ENCODE measurements at regions not wholly inside any gene's neighbourhood (a gene's known extent, or its start where the extent isn't known, plus 50 kb on each side); places are given as distances from the start of the nearest gene placed in this dataset.
A peak's percentile ranks its signal among the peaks of the same experiment; 100 is the strongest.

GRCh38 chr11:130645843-130646197, 197.4 kb downstream of the ADAMTS15 start:
- Histone ChIP-seq H3K9me3 (ENCODE audit: control insufficient read depth, low read depth, low read length) (no peaks in the 10 kb centered on the region), H3K4me1 (ENCODE audit: control insufficient read depth, insufficient read depth, low read length) (peaks cover 34% of the 10 kb centered on the region), H3K27me3 (ENCODE audit: control insufficient read depth, insufficient read depth, low read length) (no peaks in the 10 kb centered on the region), H3K27ac (ENCODE audit: low read length) (peak overlapping the region; percentile 83), H3K36me3 (ENCODE audit: control insufficient read depth, insufficient read depth, low read length) (no peaks in the 10 kb centered on the region), H3K4me3 (ENCODE audit: low read length) (no peak overlapping the region)
- DNase-seq, result no peak
- WGBS (ENCODE audit: insufficient coverage, low lambda C conversion rate), result no CpG with 5 or more reads among the region's 6 CpGs

- H3K27me3 ChIP-seq (ENCODE audit: control insufficient read depth, insufficient read depth, low read length), result no peaks in the 10 kb centered on the region
- DNase-seq, result no peak
- H3K9me3 ChIP-seq (ENCODE audit: control insufficient read depth, low read depth, low read length), result no peaks in the 10 kb centered on the region
- H3K4me1 ChIP-seq (ENCODE audit: control insufficient read depth, insufficient read depth, low read length), result peaks cover 34% of the 10 kb centered on the region
- peak overlapping the region; percentile 83 for H3K27ac ChIP-seq (ENCODE audit: low read length)
- no peaks in the 10 kb centered on the region for H3K36me3 ChIP-seq (ENCODE audit: control insufficient read depth, insufficient read depth, low read length)
- no peak overlapping the region for H3K4me3 ChIP-seq (ENCODE audit: low read length)
- no CpG with 5 or more reads among the region's 3 CpGs for WGBS (ENCODE audit: insufficient coverage, low lambda C conversion rate)
Measured at GRCh38 chr11:130646881-130647280, 198.4 kb downstream of the ADAMTS15 start.

GRCh38 chr11:130647371-130647770, 198.9 kb downstream of the ADAMTS15 start:
- H3K27me3 ChIP-seq (ENCODE audit: control insufficient read depth, insufficient read depth, low read length), result no peaks in the 10 kb centered on the region
- H3K36me3 ChIP-seq (ENCODE audit: control insufficient read depth, insufficient read depth, low read length), result no peaks in the 10 kb centered on the region
- peaks cover 34% of the 10 kb centered on the region for H3K4me1 ChIP-seq (ENCODE audit: control insufficient read depth, insufficient read depth, low read length)
- peak overlapping the region; percentile 83 for H3K27ac ChIP-seq (ENCODE audit: low read length)
- DNase-seq, result no peak
- H3K9me3 ChIP-seq (ENCODE audit: control insufficient read depth, low read depth, low read length), result no peaks in the 10 kb centered on the region
- WGBS (ENCODE audit: insufficient coverage, low lambda C conversion rate), result 100% methylated on average over 2 of the region's 5 CpGs
- no peak overlapping the region for H3K4me3 ChIP-seq (ENCODE audit: low read length)

GRCh38 chr11:130649801-130650200, 201.4 kb downstream of the ADAMTS15 start:
- Histone ChIP-seq H3K4me1 (ENCODE audit: control insufficient read depth, insufficient read depth, low read length) (peaks cover 36% of the 10 kb centered on the region), H3K9me3 (ENCODE audit: control insufficient read depth, low read depth, low read length) (no peaks in the 10 kb centered on the region), H3K4me3 (ENCODE audit: low read length) (no peak overlapping the region), H3K27me3 (ENCODE audit: control insufficient read depth, insufficient read depth, low read length) (no peaks in the 10 kb centered on the region), H3K36me3 (ENCODE audit: control insufficient read depth, insufficient read depth, low read length) (no peaks in the 10 kb centered on the region), H3K27ac (ENCODE audit: low read length) (no peak overlapping the region)
- DNase-seq, result no peak
- WGBS (ENCODE audit: insufficient coverage, low lambda C conversion rate), result no CpG with 5 or more reads among the region's 3 CpGs

- Histone ChIP-seq H3K27me3 (ENCODE audit: control insufficient read depth, insufficient read depth, low read length) (no peaks in the 10 kb centered on the region), H3K4me3 (ENCODE audit: low read length) (no peak overlapping the region), H3K4me1 (ENCODE audit: control insufficient read depth, insufficient read depth, low read length) (peaks cover 29% of the 10 kb centered on the region), H3K27ac (ENCODE audit: low read length) (no peak overlapping the region), H3K9me3 (ENCODE audit: control insufficient read depth, low read depth, low read length) (no peaks in the 10 kb centered on the region), H3K36me3 (ENCODE audit: control insufficient read depth, insufficient read depth, low read length) (no peaks in the 10 kb centered on the region)
- peak; percentile 58 to 65 for DNase-seq
- no CpG with 5 or more reads among the region's 8 CpGs for WGBS (ENCODE audit: insufficient coverage, low lambda C conversion rate)
Measured at GRCh38 chr11:130650456-130651030, 202.1 kb downstream of the ADAMTS15 start.

- Histone ChIP-seq H3K36me3 (ENCODE audit: control insufficient read depth, insufficient read depth, low read length) (no peaks in the 10 kb centered on the region), H3K27ac (ENCODE audit: low read length) (no peak overlapping the region), H3K4me1 (ENCODE audit: control insufficient read depth, insufficient read depth, low read length) (peaks cover 24% of the 10 kb centered on the region), H3K4me3 (ENCODE audit: low read length) (no peak overlapping the region), H3K9me3 (ENCODE audit: control insufficient read depth, low read depth, low read length) (no peaks in the 10 kb centered on the region), H3K27me3 (ENCODE audit: control insufficient read depth, insufficient read depth, low read length) (no peaks in the 10 kb centered on the region)
- DNase-seq, result no peak
- WGBS (ENCODE audit: insufficient coverage, low lambda C conversion rate), result 100% methylated on average over 1 of the region's 9 CpGs
Measured at GRCh38 chr11:130651066-130651855, 202.8 kb downstream of the ADAMTS15 start.

- H3K27me3 ChIP-seq (ENCODE audit: control insufficient read depth, insufficient read depth, low read length), result no peaks in the 10 kb centered on the region
- peak overlapping the region; percentile 62 for H3K27ac ChIP-seq (ENCODE audit: low read length)
- H3K4me1 ChIP-seq (ENCODE audit: control insufficient read depth, insufficient read depth, low read length), result peaks cover 13% of the 10 kb centered on the region
- H3K4me3 ChIP-seq (ENCODE audit: low read length), result no peak overlapping the region
- peak; percentile 63 to 66 for DNase-seq
- H3K36me3 ChIP-seq (ENCODE audit: control insufficient read depth, insufficient read depth, low read length), result no peaks in the 10 kb centered on the region
- 80% methylated on average over 1 of the region's 3 CpGs for WGBS (ENCODE audit: insufficient coverage, low lambda C conversion rate)
- no peaks in the 10 kb centered on the region for H3K9me3 ChIP-seq (ENCODE audit: control insufficient read depth, low read depth, low read length)
Measured at GRCh38 chr11:130652671-130653335, 204.4 kb downstream of the ADAMTS15 start.

GRCh38 chr11:130653838-130654636, 205.6 kb downstream of the ADAMTS15 start:
- no peak overlapping the region for H3K27ac ChIP-seq (ENCODE audit: low read length)

GRCh38 chr11:130655300-130655699, 206.9 kb downstream of the ADAMTS15 start:
- WGBS (ENCODE audit: insufficient coverage, low lambda C conversion rate), result 33% methylated on average over 1 of the region's 2 CpGs

More at GRCh38 chr11:130653838-130654636, 205.6 kb downstream of the ADAMTS15 start:
- Histone ChIP-seq H3K27me3 (ENCODE audit: control insufficient read depth, insufficient read depth, low read length) (no peaks in the 10 kb centered on the region), H3K4me3 (ENCODE audit: low read length) (no peak overlapping the region), H3K36me3 (ENCODE audit: control insufficient read depth, insufficient read depth, low read length) (no peaks in the 10 kb centered on the region), H3K9me3 (ENCODE audit: control insufficient read depth, low read depth, low read length) (no peaks in the 10 kb centered on the region), H3K4me1 (ENCODE audit: control insufficient read depth, insufficient read depth, low read length) (peaks cover 13% of the 10 kb centered on the region)
- peak; percentile 45 to 46 for DNase-seq
- WGBS (ENCODE audit: insufficient coverage, low lambda C conversion rate), result 76% methylated on average over 2 of the region's 5 CpGs

GRCh38 chr11:130666781-130667251, 218.4 kb downstream of the ADAMTS15 start:
- no peak overlapping the region for H3K27ac ChIP-seq (ENCODE audit: low read length)
- no peak for DNase-seq
- no CpG with 5 or more reads among the region's 1 CpG for WGBS (ENCODE audit: insufficient coverage, low lambda C conversion rate)

More at GRCh38 chr11:130655300-130655699, 206.9 kb downstream of the ADAMTS15 start:
- no peak for DNase-seq
- Histone ChIP-seq H3K4me1 (ENCODE audit: control insufficient read depth, insufficient read depth, low read length) (peaks cover 13% of the 10 kb centered on the region), H3K9me3 (ENCODE audit: control insufficient read depth, low read depth, low read length) (no peaks in the 10 kb centered on the region), H3K4me3 (ENCODE audit: low read length) (no peak overlapping the region), H3K27me3 (ENCODE audit: control insufficient read depth, insufficient read depth, low read length) (no peaks in the 10 kb centered on the region), H3K27ac (ENCODE audit: low read length) (no peak overlapping the region), H3K36me3 (ENCODE audit: control insufficient read depth, insufficient read depth, low read length) (no peaks in the 10 kb centered on the region)

More at GRCh38 chr11:130666781-130667251, 218.4 kb downstream of the ADAMTS15 start:
- H3K9me3 ChIP-seq (ENCODE audit: control insufficient read depth, low read depth, low read length), result no peaks in the 10 kb centered on the region
- H3K27me3 ChIP-seq (ENCODE audit: control insufficient read depth, insufficient read depth, low read length), result no peaks in the 10 kb centered on the region
- H3K36me3 ChIP-seq (ENCODE audit: control insufficient read depth, insufficient read depth, low read length), result no peaks in the 10 kb centered on the region
- no peaks in the 10 kb centered on the region for H3K4me1 ChIP-seq (ENCODE audit: control insufficient read depth, insufficient read depth, low read length)
- no peak overlapping the region for H3K4me3 ChIP-seq (ENCODE audit: low read length)
